GM10266 (cell line): ENCODE measurements at regions not wholly inside any gene's neighbourhood (a gene's known extent, or its start where the extent isn't known, plus 50 kb on each side); places are given as distances from the start of the nearest gene placed in this dataset.

Experiments
- DNase-seq: peaks from one replicate; pipeline ENCODE4 v3.0.0; 2012; ENCODE audit errors: extremely low spot score
- TF ChIP-seq, protein P1 (sequence below): IDR thresholded peaks from 2 replicates; pipeline ENCODE4 v1.5.1; 2012; ENCODE audit warnings: mild to moderate bottlenecking, low read depth; ENCODE audit not compliant: control insufficient read depth, insufficient read depth; ENCODE audit errors: missing control alignments

DNA sequence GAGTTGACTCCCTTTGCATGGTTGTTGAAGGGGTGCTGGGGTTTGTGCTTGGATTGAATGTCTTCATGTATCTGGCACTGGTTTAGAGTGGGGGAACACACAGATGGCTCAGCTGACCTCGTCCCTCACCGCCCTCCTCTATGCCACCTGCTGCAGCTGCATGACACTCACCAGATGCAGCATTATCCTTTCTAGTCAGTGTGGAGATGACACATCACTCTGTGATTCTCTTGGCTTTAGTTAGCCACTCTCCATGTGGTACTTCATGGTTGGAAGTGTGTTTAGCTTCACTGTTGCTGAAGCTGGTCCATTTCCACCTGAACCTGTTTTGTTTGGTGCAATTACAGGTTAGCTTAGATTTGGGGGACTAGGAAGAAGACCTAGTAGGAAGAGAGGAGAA, 56.3 kb upstream of the BMPER start:
- DNase-seq: no peak
- TF ChIP-seq, protein P1, sequence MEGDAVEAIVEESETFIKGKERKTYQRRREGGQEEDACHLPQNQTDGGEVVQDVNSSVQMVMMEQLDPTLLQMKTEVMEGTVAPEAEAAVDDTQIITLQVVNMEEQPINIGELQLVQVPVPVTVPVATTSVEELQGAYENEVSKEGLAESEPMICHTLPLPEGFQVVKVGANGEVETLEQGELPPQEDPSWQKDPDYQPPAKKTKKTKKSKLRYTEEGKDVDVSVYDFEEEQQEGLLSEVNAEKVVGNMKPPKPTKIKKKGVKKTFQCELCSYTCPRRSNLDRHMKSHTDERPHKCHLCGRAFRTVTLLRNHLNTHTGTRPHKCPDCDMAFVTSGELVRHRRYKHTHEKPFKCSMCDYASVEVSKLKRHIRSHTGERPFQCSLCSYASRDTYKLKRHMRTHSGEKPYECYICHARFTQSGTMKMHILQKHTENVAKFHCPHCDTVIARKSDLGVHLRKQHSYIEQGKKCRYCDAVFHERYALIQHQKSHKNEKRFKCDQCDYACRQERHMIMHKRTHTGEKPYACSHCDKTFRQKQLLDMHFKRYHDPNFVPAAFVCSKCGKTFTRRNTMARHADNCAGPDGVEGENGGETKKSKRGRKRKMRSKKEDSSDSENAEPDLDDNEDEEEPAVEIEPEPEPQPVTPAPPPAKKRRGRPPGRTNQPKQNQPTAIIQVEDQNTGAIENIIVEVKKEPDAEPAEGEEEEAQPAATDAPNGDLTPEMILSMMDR: no peak

DNA sequence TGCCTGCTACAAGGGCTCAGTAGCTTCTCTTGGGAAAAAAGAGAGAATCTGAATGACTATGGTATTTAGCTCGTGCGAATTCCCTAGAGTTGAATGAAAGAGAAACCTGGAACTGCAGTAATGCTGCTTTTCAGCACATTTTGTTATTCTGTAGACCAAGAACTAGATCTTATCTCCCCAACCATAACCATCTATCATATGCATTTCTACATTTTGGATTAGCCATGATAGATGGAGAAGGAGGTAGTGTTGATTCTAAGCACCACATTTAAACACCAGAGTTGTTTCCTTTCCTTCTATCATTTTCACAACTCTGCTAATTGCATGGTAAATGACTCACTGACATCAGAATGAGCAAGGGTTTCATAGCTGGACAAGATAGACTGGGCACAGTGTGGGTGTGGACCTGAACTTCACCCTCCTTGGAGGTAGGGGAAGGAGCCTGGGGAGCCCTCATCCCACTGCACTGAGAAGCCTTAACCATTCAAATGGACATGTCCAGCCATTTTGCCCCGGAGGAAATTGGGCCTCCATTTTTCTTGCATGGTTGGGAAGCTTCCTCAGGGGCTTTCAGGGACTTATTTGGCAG, 55.3 kb upstream of the BMPER start:
- TF ChIP-seq, protein P1: no peak

DNA sequence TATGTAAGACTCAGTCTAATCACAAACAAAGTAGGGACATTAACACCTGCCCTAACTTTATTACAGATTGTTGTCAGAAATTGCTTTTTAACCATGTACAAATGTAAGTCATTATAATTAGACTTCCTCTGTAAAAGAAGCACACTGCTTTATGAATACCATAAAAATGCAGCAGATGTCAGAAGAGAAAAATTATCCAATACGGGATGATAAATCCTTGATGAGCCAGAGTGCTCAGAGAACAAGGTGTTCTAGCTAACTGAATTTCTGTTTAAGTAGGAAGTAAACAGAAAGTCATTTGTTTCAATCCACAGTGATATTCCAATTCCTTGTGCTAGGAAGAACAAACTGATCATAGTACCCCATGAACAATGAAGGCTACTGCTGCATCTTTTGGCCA, 54.6 kb upstream of the BMPER start:
- DNase-seq: no peak
- TF ChIP-seq, protein P1: no peak

More for the DNA sequence above, 55.3 kb upstream of the BMPER start:
- DNase-seq: no peak

DNA sequence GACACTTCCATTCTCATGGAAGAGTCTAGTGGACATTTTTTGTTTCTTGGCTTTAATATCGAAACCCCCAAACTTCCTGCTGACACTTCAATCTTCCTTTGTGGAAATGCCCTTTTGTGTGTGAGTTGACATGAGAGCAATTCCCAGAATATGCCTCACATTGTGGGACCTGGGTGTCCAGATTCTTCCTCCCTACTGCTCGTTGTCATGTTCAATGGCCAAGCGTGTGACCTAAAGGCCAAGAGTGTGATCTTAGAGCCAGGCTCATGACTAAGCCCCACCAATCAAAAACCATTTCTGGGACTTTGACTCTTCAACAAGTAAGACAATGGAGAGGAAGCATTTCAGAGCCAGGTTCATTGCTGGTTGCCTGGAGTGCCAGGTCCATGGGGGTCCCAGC, 52.5 kb upstream of the BMPER start:
- no peak for DNase-seq
- TF ChIP-seq, protein P1: no peak

DNA sequence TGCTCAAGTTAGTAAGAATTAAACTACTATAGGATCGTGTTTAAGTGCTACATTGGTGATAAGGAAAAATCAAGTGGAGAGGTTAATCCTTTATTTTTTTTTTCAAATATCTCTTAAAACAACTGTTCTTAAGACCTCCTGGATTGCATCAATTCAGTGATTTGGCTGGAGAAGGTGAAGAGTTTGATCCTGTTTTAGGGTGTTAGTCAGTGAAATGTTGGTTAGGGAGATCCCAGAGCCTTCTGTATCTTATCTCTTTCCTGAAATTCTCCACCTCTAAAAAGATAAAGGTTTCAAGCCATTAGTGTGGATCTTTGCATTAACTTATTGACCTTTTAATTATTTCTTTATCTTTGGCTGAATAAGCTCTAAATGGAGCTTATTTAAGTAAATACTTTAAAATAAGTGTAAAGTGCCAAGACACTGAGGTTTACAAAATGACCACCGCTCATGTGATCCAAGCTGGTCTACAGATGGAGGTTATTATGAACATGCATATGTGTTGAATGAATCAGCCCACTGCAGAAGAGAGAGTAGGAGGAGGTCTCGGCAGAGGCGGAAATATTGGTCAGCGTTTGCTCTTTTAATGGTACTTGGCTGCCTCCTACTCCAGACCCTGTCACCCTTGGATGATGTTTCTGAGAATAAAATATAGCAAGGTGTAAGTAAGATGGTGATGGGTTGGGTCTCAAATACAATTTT, 51.8 kb upstream of the BMPER start:
- no peak for DNase-seq
- TF ChIP-seq, protein P1: no peak

DNA sequence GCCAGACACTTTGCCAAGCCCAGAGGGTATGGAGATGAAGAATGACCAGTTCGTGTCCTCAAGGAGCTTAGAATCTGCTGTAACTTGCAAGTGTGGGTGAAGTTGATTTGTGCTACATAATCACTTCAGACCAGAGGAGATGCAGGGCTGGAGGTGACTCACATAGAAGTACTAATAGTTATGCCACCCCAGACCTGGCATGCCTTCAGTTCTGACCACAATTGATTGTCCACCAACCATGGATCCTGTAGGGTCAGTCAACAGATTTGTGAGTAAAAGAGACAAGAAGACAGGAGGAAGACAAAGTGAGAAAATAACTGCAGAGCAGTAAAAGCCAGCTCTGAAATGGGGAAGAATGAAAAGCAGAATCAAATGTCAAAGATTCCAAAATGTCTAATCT, 51.2 kb upstream of the BMPER start:
- no peak for DNase-seq
- TF ChIP-seq, protein P1: no peak

DNA sequence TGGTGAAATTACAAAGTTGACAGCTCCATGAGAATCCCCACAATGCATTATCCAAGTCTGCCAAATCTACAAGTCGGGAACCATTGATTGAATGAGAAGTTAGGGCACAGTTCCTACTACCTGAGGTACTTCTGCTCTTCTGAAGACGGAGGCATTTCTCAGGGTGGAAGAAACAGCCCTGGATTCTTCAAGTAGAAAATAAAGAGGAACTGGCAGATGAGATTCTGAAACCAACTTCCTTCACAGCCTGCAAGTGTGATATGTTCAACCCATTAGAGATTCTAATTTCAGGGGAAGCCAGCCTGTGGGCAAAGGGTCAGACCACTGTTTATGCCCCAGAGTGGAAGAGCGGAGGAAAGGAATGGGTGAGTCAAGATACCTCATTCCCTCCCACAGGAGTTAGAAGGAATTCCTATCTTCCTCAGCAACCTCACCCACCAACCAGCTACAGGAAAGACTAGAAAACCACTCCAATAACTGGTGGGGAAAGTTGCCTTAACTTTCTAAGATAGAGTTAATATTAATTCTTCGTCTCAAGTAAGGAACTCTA, 50.5 kb upstream of the BMPER start:
- DNase-seq: no peak
- TF ChIP-seq, protein P1: no peak
